ENCODE measurements at regions not wholly inside any gene's neighbourhood (a gene's known extent, or its start where the extent isn't known, plus 50 kb on each side); places are given as distances from the start of the nearest gene placed in this dataset.
A peak's percentile ranks its signal among the peaks of the same experiment; 100 is the strongest.

- DNase-seq (ENCODE audit: low read depth, low spot score): no peak
These were observed 240.7 kb downstream of the BMP7 start for GRCh38 chr20:57025666-57026224.

- no peak for DNase-seq (ENCODE audit: low read depth, low spot score)
These were observed 238.7 kb downstream of the BMP7 start for GRCh38 chr20:57027777-57028176.

GRCh38 chr20:57030611-57031600 lies 235.5 kb downstream of the BMP7 start:
- peak; percentile 79 for DNase-seq (ENCODE audit: low read depth, low spot score)

- no peak for DNase-seq (ENCODE audit: low read depth, low spot score)
These were observed 234.5 kb downstream of the BMP7 start for GRCh38 chr20:57031867-57032355.

GRCh38 chr20:57032847-57033246 lies 233.6 kb downstream of the BMP7 start:
- no peak for DNase-seq (ENCODE audit: low read depth, low spot score)

GRCh38 chr20:57034001-57034400 lies 232.4 kb downstream of the BMP7 start:
- no peak for DNase-seq (ENCODE audit: low read depth, low spot score)

- DNase-seq (ENCODE audit: low read depth, low spot score): no peak
These were observed 228.8 kb downstream of the BMP7 start for GRCh38 chr20:57037689-57038088.

- no peak for DNase-seq (ENCODE audit: low read depth, low spot score)
These were observed 227.6 kb downstream of the BMP7 start for GRCh38 chr20:57038608-57039440.

GRCh38 chr20:57040466-57040865 lies 226.0 kb downstream of the BMP7 start:
- no peak for DNase-seq (ENCODE audit: low read depth, low spot score)

GRCh38 chr20:57040924-57041323 lies 225.5 kb downstream of the BMP7 start:
- no peak for DNase-seq (ENCODE audit: low read depth, low spot score)

GRCh38 chr20:57043091-57043490 lies 223.3 kb downstream of the BMP7 start:
- DNase-seq (ENCODE audit: low read depth, low spot score): no peak

- DNase-seq (ENCODE audit: low read depth, low spot score): no peak
These were observed 222.7 kb downstream of the BMP7 start for GRCh38 chr20:57043669-57044268.

GRCh38 chr20:57047281-57048026 lies 219.0 kb downstream of the BMP7 start:
- no peak for DNase-seq (ENCODE audit: low read depth, low spot score)

GRCh38 chr20:57048027-57048869 lies 218.2 kb downstream of the BMP7 start:
- DNase-seq (ENCODE audit: low read depth, low spot score): no peak

- DNase-seq (ENCODE audit: low read depth, low spot score): no peak
These were observed 217.1 kb downstream of the BMP7 start for GRCh38 chr20:57049296-57049695.

GRCh38 chr20:57051096-57051495 lies 215.3 kb downstream of the BMP7 start:
- DNase-seq (ENCODE audit: low read depth, low spot score): no peak

GRCh38 chr20:57053067-57053466 lies 213.4 kb downstream of the BMP7 start:
- no peak for DNase-seq (ENCODE audit: low read depth, low spot score)

GRCh38 chr20:57053793-57054552 lies 212.5 kb downstream of the BMP7 start:
- no peak for DNase-seq (ENCODE audit: low read depth, low spot score)

GRCh38 chr20:57055345-57055744 lies 211.1 kb downstream of the BMP7 start:
- DNase-seq (ENCODE audit: low read depth, low spot score): no peak

Measured in brain pericyte (primary cell).